Smooth muscle cell of the brain vasculature (primary cell): ENCODE measurements at regions not wholly inside any gene's neighbourhood (a gene's known extent, or its start where the extent isn't known, plus 50 kb on each side); places are given as distances from the start of the nearest gene placed in this dataset.
"Not testable (repeated sequence)": the region's sequence is repeated elsewhere in the genome, so short reads cannot be mapped to it uniquely, and the experiment has no call there.

ENCODE experiments used
- DNase-seq: peaks from one replicate; pipeline ENCODE4 v3.0.0-alpha.2; 2012; ENCODE audit warnings: low read depth, low spot score

DNA sequence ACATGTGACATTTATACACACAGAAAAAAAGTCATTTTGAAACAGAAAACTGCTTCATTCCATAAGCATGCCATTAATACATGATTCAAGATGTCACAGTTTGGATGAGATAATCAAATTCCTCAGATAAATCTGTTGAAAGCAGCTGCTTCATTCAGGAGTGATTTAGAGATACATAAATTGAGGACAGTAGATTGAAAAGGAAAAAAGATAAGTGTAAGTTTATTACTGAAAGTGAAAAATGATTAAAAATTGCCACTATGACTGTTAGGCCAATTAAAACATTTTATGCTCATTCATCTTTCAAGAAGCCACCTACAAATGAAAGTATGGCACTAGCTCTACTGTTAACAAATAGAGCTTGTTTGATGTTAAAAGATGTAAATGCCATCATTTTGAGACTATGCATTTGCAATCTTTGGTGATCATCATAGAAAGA lies 136.9 kb upstream of the CDK6 start:
- no peak for DNase-seq

DNA sequence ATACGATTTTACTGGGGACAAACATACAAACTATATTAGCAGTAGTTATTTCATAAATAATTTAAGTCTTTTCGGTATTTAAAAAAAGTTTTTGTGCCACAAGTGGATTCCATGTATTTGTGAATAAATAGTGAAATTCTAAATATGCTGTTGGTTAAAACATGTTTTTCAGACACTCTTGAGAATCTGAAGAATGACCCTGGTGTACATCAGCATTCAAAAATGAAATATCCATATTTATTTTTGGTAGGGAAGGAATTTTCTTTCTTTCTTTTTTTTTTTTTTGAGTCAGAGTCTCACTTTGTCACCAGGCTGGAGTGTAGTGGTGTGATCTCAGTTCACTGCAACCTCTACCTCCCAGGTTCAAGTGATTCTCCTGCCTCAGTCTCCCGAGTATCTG lies 136.1 kb upstream of the CDK6 start:
- DNase-seq: no peak

DNA sequence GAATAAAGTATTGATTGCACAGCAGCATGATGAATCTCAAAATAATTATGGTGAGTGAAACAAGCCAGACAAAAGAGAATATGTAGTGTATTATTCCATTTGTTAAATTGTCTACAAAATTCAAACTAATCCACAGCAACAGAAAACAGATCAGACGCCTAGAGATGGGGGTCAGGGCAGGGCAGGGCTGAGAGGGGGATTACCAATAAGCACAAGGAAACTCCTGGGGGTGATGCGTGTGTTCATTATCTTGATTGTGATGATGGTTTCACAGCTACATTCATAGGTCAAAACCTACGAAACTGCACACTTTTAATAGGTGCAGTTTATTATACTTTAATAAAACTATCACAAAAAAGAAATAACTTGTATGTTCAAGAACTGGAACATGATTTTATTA lies 132.7 kb upstream of the CDK6 start:
- no peak for DNase-seq

DNA sequence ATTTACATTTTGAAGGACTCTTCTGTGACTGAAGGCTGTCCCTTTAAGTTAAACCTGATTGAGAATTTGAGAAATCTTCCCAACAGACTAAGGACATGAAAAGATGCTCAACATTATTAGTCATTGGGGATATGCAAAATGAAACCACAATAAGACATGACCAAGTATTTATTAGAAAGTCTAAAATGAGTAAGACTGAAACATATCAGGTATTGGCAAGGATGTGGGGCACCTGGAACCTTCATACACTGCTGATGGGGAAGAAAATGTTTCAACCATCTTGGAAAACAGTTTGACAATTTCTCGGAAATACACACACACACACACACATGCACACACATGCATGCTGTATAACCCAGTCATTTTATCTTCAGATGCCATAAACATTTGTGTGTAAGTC lies 132.1 kb upstream of the CDK6 start:
- DNase-seq: no peak

DNA sequence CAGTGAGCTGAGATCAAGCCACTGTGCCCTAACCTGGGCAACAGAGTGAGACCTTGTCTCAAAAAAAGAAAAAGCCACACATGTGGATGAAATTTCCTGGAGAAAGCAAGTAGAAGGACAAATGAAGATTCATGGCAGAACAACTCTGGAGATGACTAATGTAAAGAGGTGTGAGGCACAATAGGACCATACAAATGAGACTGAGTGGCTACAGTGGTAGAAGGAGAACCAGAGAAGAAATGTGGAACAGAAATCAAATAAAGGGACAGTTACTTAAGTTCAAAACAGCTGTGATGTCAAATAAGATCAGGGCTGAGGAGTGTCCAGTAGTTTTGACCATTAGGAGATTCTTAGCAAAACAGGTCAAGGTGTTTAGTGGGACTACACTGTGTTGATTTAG lies 130.9 kb upstream of the CDK6 start:
- DNase-seq: no peak

DNA sequence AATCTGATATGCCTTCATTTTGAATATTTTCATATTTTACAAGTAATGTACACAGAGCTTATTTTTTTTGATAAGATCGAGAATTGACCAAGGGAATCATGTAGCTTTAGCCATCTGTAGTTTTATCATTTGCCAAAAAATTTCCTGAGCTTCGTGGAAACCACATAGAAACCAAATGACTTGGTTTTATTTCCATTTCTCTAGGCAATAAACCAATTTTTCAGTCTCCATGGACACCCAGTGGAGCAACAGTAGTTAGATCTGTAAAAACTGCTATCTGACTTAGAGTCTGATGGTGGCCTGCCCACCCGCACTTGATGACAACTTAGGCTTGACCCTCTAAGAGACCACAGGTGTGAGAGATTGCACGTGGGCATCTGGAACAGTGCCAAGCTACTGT lies 127.8 kb upstream of the CDK6 start:
- no peak for DNase-seq

DNA sequence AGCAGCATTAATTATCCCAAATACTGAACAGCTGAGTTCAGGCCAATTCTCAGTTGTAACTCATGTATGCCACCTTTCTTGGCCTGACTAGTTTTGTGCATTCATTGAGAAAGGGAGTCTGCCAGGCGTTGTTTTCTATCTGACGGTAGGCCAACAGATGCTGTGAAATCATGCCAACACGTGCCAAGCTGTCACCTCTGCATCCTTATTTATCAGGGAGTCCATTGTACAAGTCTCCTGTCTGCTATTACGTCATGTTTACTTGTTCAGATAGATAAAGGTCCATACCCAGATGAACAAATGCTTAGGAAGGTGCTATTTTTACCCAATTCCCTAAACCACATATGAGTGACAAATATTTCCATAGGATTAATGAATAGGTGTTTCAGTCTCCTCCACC lies 127.2 kb upstream of the CDK6 start:
- DNase-seq: no peak

DNA sequence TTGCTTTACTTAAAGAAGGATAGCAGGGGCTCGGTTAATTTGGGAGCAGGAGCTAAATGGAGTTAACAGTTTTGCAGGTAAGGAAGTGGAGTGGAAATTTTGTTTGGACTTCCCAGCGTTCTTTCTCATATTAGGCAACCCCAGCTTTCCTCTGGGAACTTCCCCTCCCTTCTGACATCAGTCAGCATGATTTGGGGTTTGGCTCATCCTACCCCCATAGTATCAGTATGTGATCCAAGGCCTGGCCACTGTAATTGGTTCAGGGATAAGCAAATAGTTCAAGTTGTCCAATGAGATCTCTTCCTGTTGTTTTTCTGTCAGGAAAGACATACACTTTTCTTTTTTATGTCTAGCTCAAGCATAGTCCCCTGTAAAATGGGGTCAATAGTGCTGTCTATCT lies 125.6 kb upstream of the CDK6 start:
- DNase-seq: no peak

DNA sequence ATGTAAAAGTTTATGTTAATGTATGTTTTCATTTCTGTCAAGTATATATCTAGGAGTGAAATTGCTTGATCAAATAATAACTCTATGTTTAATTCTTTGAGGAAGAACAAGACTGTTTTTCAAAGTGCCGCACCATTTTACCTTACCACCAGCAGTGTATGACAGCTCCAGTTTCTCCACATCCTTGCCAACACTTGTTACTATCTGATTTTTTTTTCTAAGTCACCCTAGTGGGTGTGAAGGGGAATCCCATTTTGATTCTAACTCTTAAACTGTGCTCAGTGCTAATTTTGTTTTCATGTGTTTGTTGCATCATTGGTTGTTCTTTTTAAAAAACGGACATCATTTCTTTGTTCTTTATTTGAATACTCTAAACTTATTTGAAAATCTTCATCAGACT lies 120.2 kb upstream of the CDK6 start:
- DNase-seq: no peak

DNA sequence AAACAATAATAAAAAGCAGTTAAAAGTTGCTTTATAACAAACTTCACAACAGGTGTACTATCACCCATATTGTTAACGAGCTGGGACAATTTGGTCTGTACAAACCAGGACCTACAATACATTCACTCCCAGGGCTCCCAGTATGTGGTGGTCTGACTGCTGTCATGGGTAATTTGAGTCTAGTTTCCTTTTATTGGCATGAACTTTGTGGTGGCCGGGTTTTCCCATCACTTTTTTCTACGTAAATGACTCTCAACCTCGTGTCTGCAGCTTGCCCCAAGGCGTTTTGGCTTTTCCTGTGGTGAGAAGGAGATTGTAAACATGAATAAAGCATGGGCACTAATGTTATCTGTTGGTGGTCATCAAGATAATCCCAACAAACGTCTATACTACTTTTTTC lies 118.7 kb upstream of the CDK6 start:
- DNase-seq: no peak

DNA sequence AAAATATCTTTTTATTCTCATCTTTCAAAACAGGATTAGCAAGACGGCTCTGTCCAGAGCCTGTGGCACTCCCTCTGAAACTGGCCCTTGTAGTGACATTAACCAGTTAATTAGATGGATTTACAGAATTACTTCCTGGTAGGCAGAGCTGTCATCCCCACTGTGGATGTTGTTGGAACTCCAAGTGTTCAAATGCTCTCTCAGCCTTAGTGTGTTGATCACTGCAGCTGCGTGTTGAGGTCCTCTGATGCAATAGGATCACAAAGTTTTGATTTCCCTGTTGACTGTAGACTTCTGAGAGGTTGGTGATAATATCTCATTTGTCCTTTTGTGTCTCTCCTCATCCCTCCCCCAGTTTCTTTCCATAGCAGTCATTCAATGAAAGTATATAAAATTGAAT lies 117.3 kb upstream of the CDK6 start:
- no peak for DNase-seq

DNA sequence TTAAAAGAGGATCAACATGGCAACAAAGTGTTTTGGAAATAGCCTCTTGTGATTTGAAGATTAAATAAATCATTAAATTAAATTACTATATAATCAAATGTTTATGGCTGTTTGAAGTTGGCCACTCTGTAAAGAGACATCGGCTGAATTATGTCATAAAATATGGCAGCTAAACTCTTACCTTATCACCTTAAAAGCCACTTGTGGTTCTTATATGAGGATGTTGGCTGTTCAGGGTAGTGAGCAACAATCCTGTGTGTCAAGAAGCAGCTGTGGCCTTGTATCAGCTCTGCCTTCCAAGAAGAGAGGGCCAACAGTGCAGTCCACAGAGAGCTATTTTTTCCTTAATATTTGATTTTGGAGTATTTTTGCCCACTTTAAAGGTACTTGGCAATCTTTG lies 113.4 kb upstream of the CDK6 start:
- DNase-seq: no peak

DNA sequence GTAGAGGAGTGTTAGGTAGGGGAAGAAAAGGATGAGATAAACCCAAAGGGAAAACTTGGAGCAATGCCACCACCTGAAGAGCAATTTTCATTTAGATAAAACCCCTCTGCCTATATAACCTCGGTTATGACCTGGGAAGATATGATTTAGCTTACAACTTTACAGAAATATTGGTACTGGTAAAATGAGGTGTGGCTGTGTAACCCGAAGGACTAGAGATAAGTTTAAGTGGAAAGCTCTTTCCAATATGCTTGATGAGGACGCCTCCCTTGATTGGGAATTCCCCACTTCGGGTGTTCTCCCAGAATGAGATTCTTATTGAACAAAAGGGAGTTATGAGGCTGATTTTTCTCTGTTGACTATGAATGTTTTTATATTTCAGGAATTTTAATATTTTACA lies 109.5 kb upstream of the CDK6 start:
- no peak for DNase-seq

DNA sequence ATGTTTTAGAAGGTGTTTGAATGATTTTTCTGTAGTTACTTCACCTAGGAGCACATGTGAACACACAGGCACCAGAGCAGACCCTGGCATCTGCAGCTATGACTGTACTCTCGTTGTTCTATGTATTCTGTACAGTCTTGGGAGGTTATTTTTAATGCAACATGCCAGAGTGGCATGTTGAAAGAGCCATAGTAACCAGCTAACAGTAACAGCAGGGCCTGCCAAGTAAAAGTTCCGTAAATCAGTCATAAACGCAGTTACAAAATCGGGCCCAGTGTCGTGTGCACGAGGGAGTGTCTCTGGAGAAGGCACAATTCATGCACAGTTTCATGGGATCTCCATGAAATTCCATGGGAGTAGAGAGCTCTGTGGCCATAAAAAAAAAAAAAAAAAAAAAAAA lies 108.3 kb upstream of the CDK6 start:
- no peak for DNase-seq

DNA sequence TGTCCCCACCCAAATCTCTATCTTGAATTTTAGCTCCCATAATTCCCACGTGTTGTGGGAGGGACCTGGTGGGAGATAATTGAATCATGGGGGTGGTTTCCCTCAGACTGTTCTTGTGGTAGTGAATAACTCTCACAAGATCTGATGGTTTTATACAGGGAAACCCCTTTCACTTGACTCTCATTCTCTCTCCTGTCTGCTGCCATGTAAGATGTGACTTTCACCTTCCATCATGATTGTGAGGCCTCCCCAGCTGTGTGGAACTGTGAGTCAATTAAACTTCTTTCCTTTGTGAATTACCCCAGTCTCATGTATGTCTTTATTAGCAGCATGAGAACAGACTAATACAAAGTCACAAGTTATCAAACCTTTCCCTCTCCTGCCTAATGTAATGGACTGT lies 106.3 kb upstream of the CDK6 start:
- DNase-seq: not testable (repeated sequence)

DNA sequence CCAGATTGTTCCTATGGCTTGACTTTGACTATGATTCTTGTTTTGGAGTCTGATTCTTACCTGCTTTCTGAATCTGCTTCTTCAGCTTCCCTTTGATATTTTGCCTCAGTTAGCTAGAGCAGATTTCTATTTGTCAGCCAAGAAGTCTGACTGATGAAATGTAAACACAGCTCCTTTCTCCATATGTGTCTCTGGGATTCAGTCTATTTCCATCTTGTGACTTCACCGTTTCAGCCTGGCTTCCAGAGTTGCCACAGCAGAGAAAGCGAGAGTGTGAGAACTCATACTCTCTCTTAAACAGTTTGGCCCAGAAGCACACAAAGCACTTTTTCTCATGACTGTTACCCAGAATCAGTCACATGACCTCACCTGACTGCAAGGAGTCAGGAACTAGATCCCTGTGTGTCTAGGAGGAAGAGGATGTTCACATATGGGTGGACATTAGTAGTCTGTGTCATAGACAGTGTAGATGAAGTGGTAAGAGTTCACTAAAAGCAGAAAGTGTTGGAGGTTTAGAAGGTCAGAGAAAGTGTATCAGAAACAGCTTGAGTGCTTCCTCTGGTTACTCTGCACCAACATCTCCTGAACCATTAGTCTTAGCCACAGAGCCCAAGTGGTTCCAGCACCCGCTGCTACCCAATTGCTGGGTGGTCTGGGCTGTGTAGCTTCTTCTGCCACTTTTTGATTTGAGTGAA lies 103.4 kb upstream of the CDK6 start:
- no peak for DNase-seq

DNA sequence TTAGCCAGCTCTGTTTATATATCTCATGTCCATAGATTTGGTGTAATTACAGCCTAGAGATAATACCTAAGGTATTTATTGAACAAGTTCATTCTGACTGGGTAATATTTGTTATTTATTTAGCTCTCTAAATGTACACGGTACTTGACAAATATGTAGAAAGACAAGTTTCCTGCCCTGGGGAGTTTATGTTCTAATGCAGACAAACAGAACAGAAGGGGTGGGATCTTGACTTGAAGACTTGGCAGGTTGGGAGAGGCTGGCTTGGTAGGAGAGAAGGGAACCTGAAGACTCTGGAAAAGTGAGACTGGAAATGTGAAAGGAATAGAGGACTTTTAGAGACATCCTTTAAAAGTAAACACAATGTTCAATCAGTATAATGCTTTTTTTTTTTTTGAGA lies 97.7 kb upstream of the CDK6 start:
- no peak for DNase-seq

DNA sequence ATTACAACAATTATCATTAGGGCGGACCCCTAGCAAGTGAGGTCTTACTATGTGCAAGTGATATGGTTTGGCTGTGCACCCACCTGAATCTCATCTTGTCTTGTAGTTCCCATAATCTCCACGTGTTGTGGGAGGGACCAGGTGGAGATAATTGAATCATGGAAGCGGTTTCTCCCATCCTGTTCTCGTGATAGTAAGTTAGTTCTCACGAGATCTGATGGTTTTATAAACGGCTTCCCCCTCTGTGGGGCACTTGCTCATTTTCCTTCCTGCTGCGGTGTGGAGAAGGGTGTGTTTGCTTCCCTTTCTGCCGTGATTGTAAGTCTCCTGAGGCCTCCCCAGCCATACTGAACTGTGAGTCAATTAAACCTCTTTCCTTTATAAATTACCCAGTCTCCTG lies 96.1 kb upstream of the CDK6 start:
- no peak for DNase-seq

DNA sequence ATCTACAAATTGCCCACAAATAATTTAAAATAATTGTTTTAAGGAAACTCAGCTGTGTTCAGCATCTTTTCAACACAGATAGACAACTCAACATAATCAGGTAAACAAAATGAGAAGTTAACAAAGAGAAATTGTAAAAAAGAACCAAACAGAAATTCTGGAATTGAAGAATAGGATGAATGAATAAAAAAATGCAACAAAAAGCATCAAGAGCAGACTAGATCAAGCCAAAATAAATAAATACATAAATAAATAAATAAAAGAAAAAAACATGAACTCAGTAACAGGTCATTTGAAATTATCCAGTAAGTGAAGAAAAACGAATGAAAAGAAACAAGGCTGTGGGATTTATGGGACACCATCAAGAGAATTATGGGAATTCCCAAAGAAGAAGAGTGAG lies 94.0 kb upstream of the CDK6 start:
- DNase-seq: no peak

DNA sequence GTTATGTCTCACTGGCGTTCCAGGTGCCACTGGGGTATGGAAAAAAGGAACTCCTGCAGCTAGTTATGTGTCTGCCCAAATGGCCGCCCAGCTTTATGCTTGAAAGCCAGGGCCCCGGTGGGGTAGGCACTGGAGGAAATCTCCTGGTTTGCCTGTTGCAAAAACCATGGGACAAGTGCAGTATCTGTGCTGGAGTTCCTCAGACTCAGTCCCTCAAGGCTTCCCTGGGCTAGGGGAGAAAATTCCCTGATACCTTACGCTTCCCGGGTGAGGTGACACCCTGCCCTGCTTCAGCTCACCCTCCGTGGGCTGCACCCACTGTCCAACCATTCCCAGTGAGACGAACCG lies 90.3 kb upstream of the CDK6 start:
- no peak for DNase-seq

DNA sequence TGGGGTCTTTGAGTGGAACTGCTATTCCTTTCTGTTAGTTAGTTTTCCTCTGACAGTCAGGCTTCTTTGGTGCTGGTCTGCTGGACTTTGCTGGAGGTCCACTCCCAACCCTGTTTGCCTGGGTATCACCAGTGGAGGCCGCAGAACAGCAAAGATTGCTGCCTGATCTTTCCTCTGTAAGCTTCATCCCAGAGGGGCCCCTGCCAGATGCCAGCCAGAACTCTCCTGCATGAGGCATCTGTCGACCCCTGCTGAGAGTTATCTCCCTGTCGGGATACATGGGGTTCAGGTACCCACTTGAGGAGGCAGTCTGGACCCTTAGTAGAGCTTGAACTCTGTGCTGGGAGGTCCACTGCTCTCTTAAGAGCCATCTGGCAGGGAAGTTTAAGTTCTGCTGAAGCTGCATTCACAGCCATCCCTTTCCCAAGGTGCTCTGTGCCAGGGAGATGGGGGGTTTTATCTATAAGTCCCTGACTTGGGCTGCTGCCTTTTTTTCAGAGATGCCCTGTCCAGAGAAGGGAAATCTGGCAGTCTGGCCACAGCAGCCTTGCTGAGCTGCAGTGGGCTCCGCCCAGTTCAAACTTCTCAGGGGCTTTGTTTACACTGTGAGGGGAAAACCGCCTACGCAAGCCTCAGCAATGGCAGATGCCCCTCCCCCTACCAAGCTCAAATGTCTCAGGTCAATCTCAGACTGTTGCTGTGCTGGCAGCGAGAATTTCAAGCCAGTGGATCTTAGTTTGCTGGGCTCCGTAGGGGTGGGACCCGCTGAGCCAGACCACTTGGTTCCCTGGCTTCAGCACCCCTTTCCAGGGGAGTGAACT lies 89.7 kb upstream of the CDK6 start:
- no peak for DNase-seq

DNA sequence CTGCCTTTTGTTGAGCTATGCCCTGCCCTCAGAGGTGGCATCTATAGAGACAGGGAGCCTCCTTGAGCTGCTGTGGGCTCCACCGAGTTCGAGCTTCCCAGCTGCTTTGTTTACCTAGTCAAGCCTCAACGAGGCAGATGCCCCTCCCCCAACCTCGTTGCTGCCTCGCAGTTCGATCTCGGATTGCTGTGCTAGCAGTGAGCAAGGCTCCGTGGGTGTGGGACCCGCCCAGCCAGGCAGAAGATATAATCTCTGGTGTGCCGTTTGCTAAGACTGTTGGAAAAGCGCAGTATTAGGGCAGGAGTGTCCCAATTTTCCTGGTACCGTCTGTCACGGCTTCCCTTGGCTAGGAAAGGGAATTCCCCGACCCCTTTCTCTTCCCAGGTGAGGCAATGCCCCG lies 88.4 kb upstream of the CDK6 start:
- no peak for DNase-seq

DNA sequence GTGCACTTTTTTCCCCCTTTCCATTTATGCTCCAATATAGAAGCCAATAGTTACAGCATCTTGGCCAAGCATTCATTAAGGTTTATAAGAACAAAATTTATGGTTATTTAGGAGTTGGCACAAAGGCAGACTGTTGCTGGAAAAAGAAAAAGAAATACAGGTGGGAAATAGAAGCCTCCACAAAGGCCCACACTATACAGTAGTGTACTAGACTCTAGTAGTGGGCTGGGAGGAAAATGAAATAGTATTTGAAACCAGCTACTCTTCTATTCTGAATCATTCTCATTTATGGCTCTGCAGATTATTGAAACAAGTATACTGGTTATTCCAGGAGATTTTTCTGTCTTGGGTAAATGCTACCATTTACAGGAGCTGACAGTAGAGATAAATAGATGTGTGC lies 80.9 kb upstream of the CDK6 start:
- DNase-seq: no peak

DNA sequence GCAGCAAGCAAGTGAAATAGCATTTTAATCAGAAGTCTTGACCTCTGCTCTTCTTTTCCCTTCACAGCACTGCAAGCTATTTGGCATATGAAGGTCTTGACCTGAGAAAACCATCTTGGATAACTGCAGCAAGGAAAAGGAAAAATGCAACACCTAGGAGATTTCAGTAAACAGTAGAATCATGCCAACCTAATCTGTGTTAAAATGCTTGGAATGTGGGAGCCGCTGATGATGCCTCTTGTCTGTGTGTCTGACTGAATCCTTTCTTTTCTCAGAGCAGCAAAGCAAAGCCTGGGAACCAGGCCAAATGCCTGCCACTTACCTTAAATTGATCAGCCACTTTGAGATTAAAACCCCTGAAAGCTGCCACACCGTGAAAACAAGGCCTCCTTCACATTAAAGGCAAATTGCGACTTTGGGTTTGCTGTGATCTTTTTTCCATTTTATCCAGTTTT lies 80.4 kb upstream of the CDK6 start:
- no peak for DNase-seq
